ENCODE measurements at regions not wholly inside any gene's neighbourhood (a gene's known extent, or its start where the extent isn't known, plus 50 kb on each side); places are given as distances from the start of the nearest gene placed in this dataset.

DNA sequence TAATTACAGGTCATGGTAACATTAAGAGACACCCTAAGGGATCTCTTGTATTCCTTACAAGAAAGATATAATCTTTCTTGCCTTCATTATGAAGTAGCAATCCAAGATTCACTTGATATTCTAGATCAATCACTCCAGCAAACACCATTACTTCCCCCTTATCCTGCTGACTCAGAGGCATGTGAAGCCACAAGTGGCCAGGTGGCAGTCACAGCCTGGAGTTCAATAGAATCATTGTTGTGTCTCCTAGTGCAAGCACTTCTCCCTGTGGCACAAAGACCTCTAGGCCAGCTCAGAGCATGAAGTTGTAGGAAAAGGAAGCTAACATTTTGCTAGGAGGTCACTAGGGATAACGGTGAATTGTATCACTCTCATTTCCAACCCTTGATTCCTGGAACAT lies 864.3 kb upstream of the ATXN8OS start:
- DNase-seq = peak in 1 of 3 experiments; percentile 31

DNA sequence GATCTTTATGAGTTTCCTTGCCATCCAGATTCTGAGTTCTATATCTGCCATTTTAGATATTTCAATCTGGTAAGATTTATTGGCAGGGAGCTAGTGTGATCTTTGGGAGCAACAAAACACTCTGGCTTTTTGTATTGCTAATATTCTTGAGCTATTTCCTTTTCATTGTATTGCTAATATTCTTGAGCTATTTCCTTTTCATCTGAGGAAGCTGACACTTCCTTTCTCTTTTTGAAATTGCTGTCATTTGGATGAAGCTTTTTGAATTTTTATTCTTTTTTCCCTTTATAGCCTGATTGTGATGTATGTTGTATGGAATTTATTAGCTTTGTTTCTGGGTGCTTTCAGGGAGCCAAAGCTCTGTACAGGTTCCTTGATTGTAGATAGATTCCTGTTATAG lies 873.5 kb upstream of the ATXN8OS start:
- DNase-seq = no peak

DNA sequence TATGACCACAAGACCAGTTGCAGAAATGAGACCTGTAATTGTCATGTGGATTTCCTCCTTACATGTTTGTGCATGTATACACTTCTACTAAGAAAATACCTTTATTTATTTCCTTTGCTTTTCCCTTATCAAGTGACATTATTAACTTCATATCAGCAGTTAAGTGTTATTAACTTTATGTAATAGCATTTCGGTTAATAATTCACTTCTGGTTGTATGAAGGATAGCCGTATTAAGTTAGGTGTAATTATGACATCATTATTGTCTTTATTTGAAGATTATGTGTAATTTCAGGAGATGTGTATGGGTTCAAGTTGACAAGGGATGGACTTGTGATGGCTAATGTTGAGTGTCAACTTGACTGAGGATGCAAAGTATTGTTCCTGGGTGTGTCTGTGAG lies 881.2 kb upstream of the ATXN8OS start:
- DNase-seq = no peak

DNA sequence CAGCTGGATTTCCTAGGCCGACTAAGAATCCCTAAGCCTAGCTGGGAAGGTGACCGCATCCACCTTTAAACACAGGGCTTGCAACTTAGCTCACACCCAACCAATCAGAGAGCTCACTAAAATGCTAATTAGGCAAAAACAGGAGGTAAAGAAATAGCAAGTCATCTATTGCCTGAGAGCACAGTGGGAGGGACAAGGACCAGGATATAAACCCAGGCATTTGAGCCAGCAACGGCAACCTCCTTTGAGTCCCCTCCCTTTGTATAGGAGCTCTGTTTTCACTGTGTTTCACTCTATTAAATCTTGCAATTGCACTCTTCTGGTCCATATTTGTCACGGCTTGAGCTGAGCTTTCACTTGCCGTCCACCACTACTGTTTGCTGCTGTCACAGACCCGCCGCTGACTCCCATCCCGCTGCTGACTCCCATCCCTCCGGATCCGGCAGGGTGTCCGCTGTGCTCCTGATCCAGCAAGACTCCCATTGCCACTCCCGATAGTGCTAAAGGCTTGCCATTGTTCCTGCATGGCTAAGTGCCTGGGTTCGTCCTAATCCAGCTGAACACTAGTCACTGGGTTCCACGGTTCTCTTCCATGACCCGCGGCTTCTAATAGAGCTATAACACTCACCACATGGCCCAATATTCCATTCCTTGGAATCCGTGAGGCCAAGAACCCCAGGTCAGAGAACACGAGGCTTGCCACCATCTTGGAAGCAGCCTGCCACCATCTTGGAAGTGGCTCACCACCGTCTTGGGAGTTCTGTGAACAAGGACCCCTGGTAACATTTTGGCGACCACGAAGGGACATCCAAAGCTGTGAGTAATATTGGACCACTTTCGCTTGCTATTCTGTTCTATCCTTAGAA lies 885.8 kb upstream of the ATXN8OS start:
- DNase-seq = peak in 1 of 3 experiments; percentile 25

- peak in 1 of 3 experiments; percentile 71 for DNase-seq
Observed at GRCh38 chr13:69213396-69213795, 894.2 kb upstream of the ATXN8OS start.

DNA sequence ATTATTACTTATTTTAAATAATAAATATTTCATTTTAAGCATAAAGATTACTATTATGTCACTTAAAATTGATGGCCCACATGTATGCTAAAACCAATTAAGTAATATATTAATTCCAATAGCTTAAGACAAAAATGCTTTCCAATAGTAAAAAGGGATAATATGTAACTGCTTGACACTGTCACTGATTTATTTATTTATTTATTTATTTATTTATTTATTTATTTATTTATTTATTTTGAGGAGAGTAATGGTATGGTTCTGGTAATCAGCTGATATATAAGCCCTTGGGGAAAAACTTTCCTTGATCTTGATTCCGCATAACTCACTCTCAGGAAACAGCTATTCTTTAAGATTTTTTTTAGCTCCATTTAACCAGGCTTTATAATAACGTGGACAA lies 903.0 kb upstream of the ATXN8OS start:
- DNase-seq = no peak

DNA sequence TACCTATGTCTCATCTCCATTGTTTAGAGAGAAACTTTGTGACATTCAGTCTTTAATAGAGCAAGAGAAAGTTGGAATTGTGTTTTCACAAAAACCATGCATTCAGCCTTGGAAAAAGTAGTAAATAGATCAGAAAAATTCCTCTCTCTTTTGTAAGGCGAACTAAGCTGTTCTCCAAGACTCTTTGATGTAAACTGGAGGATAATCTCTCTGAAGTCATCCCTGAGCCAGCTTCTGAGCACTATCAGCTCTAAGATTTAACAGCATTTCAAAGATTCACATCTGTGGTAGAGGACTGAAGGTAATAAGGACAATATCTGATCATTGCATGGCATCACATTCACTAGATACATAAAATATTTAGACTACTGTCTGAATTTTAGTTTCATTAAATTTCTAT lies 904.6 kb upstream of the ATXN8OS start:
- no peak for DNase-seq

DNA sequence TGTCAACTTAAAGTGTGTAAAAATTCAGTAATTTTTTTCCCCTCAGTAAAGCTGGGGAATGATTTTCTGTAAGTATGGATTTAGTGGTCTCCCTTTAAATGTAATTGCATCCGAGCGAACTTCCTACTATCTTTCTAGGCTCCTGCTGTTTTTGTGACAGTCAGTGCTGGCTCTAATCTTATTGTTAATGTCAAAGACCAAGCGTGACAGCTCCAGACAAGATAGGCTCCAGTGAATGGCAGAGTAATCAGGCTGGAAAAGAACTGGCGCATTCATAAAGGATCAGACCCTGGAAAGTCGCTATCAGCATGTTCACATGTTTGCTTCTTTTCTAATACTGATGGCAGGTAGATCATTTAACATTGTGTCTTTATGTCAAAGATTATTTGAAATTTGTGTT lies 908.0 kb upstream of the ATXN8OS start:
- peak in 1 of 3 experiments; percentile 49 for DNase-seq

- no peak for DNase-seq
Observed at GRCh38 chr13:69198706-69199105, 908.9 kb upstream of the ATXN8OS start.

GRCh38 chr13:69194130-69194529 lies 913.5 kb upstream of the ATXN8OS start:
- no peak for DNase-seq

- DNase-seq = no peak
Observed at GRCh38 chr13:69180034-69180433, 927.6 kb upstream of the ATXN8OS start.

- peak in 1 of 3 experiments; percentile 32 for DNase-seq
Observed at GRCh38 chr13:69178000-69178399, 929.6 kb upstream of the ATXN8OS start.

GRCh38 chr13:69168436-69168835 lies 939.2 kb upstream of the ATXN8OS start:
- no peak for DNase-seq

- no peak for DNase-seq
Observed at GRCh38 chr13:69155136-69155535, 952.5 kb upstream of the ATXN8OS start.

GRCh38 chr13:69142101-69142500 lies 965.5 kb upstream of the ATXN8OS start:
- no peak for DNase-seq

DNA sequence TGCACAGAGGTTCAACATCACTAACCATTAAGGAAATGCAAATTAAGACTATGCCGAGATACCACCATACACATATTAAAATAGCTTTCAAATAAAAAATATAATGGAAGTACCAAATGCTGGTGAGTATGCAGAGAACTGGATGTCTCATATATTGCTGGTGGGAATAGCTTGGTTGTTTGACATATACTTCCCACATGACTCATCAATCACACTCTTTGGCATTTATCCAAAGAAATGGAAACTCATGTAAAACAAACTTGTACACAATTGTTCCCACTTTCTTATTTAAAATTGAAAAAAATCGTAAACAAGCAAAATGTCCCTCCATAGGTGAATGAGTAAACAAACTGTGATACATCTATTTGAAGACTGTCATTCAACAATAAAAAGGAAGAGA lies 982.6 kb upstream of the ATXN8OS start:
- peak in 1 of 3 experiments; percentile 18 for DNase-seq

- DNase-seq = peak in 1 of 3 experiments; percentile 23
Observed at GRCh38 chr13:69109891-69110525, 997.6 kb upstream of the ATXN8OS start.

DNA sequence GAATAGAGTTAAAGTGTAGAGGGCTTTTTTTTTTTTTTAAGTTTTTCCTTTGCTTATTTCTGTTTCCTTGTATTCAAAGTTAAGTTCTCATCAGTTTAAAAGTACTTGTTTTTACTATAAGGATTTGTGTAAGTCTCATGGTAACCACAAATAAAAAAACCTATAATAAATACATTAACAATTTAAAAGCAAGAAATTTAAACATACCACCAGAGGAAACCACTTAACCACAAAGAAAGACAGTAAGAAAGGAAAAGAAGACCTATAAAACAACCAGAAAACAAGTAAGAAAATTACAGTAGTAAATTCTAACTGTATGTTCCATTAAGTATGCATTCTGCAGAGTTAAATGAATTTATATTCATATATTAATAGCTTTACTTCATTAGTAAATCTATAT lies 999.1 kb upstream of the ATXN8OS start:
- no peak for DNase-seq

DNA sequence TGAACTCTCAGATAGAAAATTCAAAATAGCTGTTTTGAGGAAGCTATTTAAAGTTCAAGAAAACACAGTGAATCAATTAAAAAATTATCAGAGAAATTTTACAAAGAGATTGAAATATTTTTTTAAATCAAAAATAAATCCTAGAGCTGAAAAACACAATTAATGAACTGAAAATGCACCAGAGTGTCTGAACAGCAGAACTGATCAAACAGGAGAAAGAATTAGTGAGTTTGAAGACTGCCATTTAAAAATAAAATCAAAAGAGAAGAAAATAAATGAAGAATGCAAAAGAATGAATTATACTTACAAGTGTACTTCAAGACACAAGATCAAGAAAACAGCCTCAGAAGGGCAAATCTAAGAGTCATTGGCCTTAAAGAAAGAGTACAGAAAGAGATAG lies 1000.2 kb upstream of the ATXN8OS start:
- no peak for DNase-seq

GRCh38 chr13:69101841-69102240 lies 1005.8 kb upstream of the ATXN8OS start:
- DNase-seq = no peak

GRCh38 chr13:69094485-69094884 lies 1013.1 kb upstream of the ATXN8OS start:
- DNase-seq = no peak

GRCh38 chr13:69092615-69093322 lies 1014.9 kb upstream of the ATXN8OS start:
- no peak for DNase-seq

DNA sequence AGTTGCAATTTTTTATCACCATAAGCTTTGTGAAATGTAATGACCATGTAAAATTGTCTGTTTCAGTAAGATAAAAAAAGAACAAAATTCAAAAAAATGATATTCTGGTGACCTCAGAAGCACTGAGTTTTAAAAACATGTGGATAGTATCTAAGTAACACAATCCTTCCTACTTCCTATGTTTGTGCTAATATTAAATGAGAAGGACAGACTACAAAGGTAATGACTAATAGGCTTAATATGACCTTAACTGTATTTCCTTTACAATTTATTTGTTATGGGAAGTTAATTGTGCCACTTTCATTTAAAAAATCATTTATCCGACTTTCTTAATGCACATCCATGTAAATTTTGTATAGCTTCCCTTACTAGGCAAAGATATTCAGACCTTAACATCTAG lies 1030.4 kb upstream of the ATXN8OS start:
- DNase-seq = no peak
